Smooth muscle cell (in vitro differentiated cells): ENCODE measurements at regions not wholly inside any gene's neighbourhood (a gene's known extent, or its start where the extent isn't known, plus 50 kb on each side); places are given as distances from the start of the nearest gene placed in this dataset.
"Not testable (repeated sequence)": the region's sequence is repeated elsewhere in the genome, so short reads cannot be mapped to it uniquely, and the experiment has no call there.

Experiments
- DNase-seq: peaks from one replicate; lab custom pipeline; 2025; ENCODE audit not compliant: unreplicated experiment; lab: John Stamatoyannopoulos, UW
- H2AFZ ChIP-seq: fragments of 200-600 bp; sonication (generic); 2 replicates; pipeline ENCODE4 v1.6.0; 2016; ENCODE audit warnings: antibody characterized with exemption, low read depth, mild to moderate bottlenecking
- H3F3A ChIP-seq: fragments of 200-600 bp; sonication (generic); 2 replicates; pipeline ENCODE4 v1.6.0; 2017; ENCODE audit warnings: antibody characterized with exemption, low read depth
- H3K27ac ChIP-seq: fragments of 200-600 bp; sonication (generic); 2 replicates; pipeline ENCODE4 v1.5.1; 2016; ENCODE audit warnings: low read depth, mild to moderate bottlenecking
- H3K27me3 ChIP-seq: fragments of 200-600 bp; sonication (generic); 2 replicates; pipeline ENCODE4 v1.6.1; 2016; ENCODE audit warnings: low read depth, mild to moderate bottlenecking
- H3K36me3 ChIP-seq: fragments of 200-600 bp; sonication (generic); 2 replicates; pipeline ENCODE4 v1.5.1; 2016; ENCODE audit warnings: low read depth
- H3K4me1 ChIP-seq: fragments of 200-600 bp; sonication (generic); 2 replicates; pipeline ENCODE4 v1.5.1; 2016; ENCODE audit warnings: low read depth
- H3K4me2 ChIP-seq: fragments of 200-600 bp; sonication (generic); 2 replicates; pipeline ENCODE4 v1.6.0; 2016; ENCODE audit warnings: mild to moderate bottlenecking
- H3K4me3 ChIP-seq: fragments of 200-600 bp; sonication (generic); 2 replicates; pipeline ENCODE4 v1.5.1; 2016; ENCODE audit warnings: mild to moderate bottlenecking
- H3K79me2 ChIP-seq: fragments of 200-600 bp; sonication (generic); 2 replicates; pipeline ENCODE4 v1.6.0; 2016; ENCODE audit warnings: low read depth, mild to moderate bottlenecking
- H3K9ac ChIP-seq: fragments of 200-600 bp; sonication (generic); 2 replicates; pipeline ENCODE4 v1.6.0; 2016; ENCODE audit warnings: low read depth
- H3K9me3 ChIP-seq: fragments of 200-600 bp; sonication (generic); replicated peaks from 2 replicates; pipeline ENCODE4 v1.5.1; 2016; ENCODE audit warnings: low read depth
- H4K20me1 ChIP-seq: fragments of 200-600 bp; sonication (generic); 2 replicates; pipeline ENCODE4 v1.6.0; 2016; ENCODE audit warnings: low read depth
- WGBS: methylation state at CpG from one replicate; pipeline ENCODE4 v1.1.7; 2016; ENCODE audit warnings: low lambda C conversion rate; 5-methylcytosine and 5-hydroxymethylcytosine counted together

GRCh38 chr1:196366-196765 lies 255.1 kb downstream of the OR4F29 start:
- WGBS = no CpG with 5 or more reads among the region's 5 CpGs
- not testable (repeated sequence) for H3K4me3 ChIP-seq, H3F3A ChIP-seq, DNase-seq, H3K27me3 ChIP-seq, H3K4me1 ChIP-seq, H3K4me2 ChIP-seq, H2AFZ ChIP-seq, H4K20me1 ChIP-seq, H3K9me3 ChIP-seq, H3K79me2 ChIP-seq, H3K9ac ChIP-seq, H3K27ac ChIP-seq, H3K36me3 ChIP-seq

- not testable (repeated sequence) for DNase-seq
- 57% methylated on average over 17 of the region's 19 CpGs for whole genome bisulfite sequencing
Observed at GRCh38 chr1:191296-192049, 260.0 kb downstream of the OR4F29 start.

GRCh38 chr1:190678-191077 lies 260.8 kb downstream of the OR4F29 start:
- H3K4me3 ChIP-seq, DNase-seq, H3K4me2 ChIP-seq, H3K9me3 ChIP-seq, H3K27me3 ChIP-seq, H2AFZ ChIP-seq, H3K36me3 ChIP-seq, H3K79me2 ChIP-seq, H3K4me1 ChIP-seq, H3K27ac ChIP-seq, H4K20me1 ChIP-seq, H3K9ac ChIP-seq, H3F3A ChIP-seq: not testable (repeated sequence)
- WGBS = 73% methylated on average over 5 of the region's 6 CpGs

More at GRCh38 chr1:191296-192049, 260.0 kb downstream of the OR4F29 start:
- not testable (repeated sequence) for H3K27ac ChIP-seq, H3K36me3 ChIP-seq, H3K4me2 ChIP-seq, H3K9me3 ChIP-seq, H4K20me1 ChIP-seq, H3K79me2 ChIP-seq, H3K4me1 ChIP-seq, H2AFZ ChIP-seq, H3K27me3 ChIP-seq, H3K4me3 ChIP-seq, H3K9ac ChIP-seq, H3F3A ChIP-seq

GRCh38 chr1:189915-190314 lies 261.6 kb downstream of the OR4F29 start:
- H4K20me1 ChIP-seq, H3K4me2 ChIP-seq, H3K79me2 ChIP-seq, H3K27ac ChIP-seq, H2AFZ ChIP-seq, H3K4me1 ChIP-seq, H3F3A ChIP-seq, H3K4me3 ChIP-seq, H3K36me3 ChIP-seq, DNase-seq, H3K9ac ChIP-seq, H3K27me3 ChIP-seq, H3K9me3 ChIP-seq: not testable (repeated sequence)
- WGBS = 95% methylated on average over 5 of the region's 8 CpGs

GRCh38 chr1:189270-189669 lies 262.2 kb downstream of the OR4F29 start:
- not testable (repeated sequence) for DNase-seq, H3K36me3 ChIP-seq
- 95% methylated on average over 7 of the region's 13 CpGs for WGBS

GRCh38 chr1:187298-187697 lies 264.2 kb downstream of the OR4F29 start:
- H3K27ac ChIP-seq, H3K4me2 ChIP-seq, H3K79me2 ChIP-seq: not testable (repeated sequence)

More at GRCh38 chr1:189270-189669, 262.2 kb downstream of the OR4F29 start:
- H3K4me3 ChIP-seq, H3K79me2 ChIP-seq, H3K27ac ChIP-seq, H4K20me1 ChIP-seq, H3K4me2 ChIP-seq, H3K9me3 ChIP-seq, H3K4me1 ChIP-seq, H2AFZ ChIP-seq, H3K9ac ChIP-seq, H3K27me3 ChIP-seq, H3F3A ChIP-seq: not testable (repeated sequence)

GRCh38 chr1:186691-187131 lies 264.8 kb downstream of the OR4F29 start:
- not testable (repeated sequence) for H4K20me1 ChIP-seq, DNase-seq, H3K9ac ChIP-seq, H3K9me3 ChIP-seq, H3K36me3 ChIP-seq, H3K27me3 ChIP-seq, H2AFZ ChIP-seq, H3F3A ChIP-seq, H3K79me2 ChIP-seq, H3K27ac ChIP-seq, H3K4me3 ChIP-seq, H3K4me1 ChIP-seq, H3K4me2 ChIP-seq
- 95% methylated on average over 2 of the region's 2 CpGs for WGBS

More at GRCh38 chr1:187298-187697, 264.2 kb downstream of the OR4F29 start:
- H3K27me3 ChIP-seq, DNase-seq, H3K9me3 ChIP-seq, H3K9ac ChIP-seq, H3K36me3 ChIP-seq, H4K20me1 ChIP-seq, H3K4me3 ChIP-seq, H3F3A ChIP-seq, H2AFZ ChIP-seq, H3K4me1 ChIP-seq: not testable (repeated sequence)
- WGBS = 93% methylated on average over 5 of the region's 6 CpGs

- H3K27ac ChIP-seq, H4K20me1 ChIP-seq, H3K4me2 ChIP-seq, H3K9ac ChIP-seq, H3F3A ChIP-seq, H2AFZ ChIP-seq, H3K79me2 ChIP-seq, H3K9me3 ChIP-seq, H3K4me1 ChIP-seq, H3K27me3 ChIP-seq, H3K36me3 ChIP-seq, DNase-seq, H3K4me3 ChIP-seq: not testable (repeated sequence)
- WGBS = 94% methylated on average over 10 of the region's 15 CpGs
Observed at GRCh38 chr1:186223-186622, 265.3 kb downstream of the OR4F29 start.
